CD4-positive, alpha-beta T cell treated with Interleukin-4 for 1 hour (primary cell): ENCODE measurements at regions not wholly inside any gene's neighbourhood (a gene's known extent, or its start where the extent isn't known, plus 50 kb on each side); places are given as distances from the start of the nearest gene placed in this dataset.
"Not testable (repeated sequence)": the region's sequence is repeated elsewhere in the genome, so short reads cannot be mapped to it uniquely, and the experiment has no call there.

Experiments used
- DNase-seq, 2 donors: peaks; one replicate each; pipeline ENCODE4 v3.0.0-alpha.2; 2020 to 2022

DNA sequence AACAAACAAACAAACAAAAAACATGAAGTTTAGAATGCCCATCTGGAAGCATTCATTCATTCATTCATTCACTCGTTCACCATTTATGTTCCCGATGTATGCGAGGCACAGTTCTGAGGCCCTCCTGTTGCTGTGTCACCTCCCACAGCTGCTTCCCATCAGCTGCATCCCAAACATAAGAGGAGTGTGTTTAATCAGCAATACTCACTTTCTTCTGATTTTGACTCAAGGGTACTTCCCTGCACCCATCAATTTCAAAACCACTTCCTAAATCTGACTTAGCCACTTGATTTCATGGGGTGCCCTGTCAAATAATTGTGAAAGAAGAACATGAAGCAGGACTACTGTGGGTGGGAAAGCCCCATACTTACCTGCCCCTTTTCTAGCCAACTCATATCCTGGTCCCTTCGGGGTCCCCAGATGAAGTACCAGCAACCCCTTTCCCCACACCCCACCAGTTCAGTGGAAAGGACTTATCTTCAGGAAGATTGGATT is 128.0 kb upstream of the IL12B start:
- DNase-seq, result peak in 1 of 2 donors; percentile 15

GRCh38 chr5:159459132-159459627 is 128.9 kb upstream of the IL12B start:
- no peak for DNase-seq

GRCh38 chr5:159459951-159460538 is 129.8 kb upstream of the IL12B start:
- DNase-seq, result peak; percentile 10 to 22

DNA sequence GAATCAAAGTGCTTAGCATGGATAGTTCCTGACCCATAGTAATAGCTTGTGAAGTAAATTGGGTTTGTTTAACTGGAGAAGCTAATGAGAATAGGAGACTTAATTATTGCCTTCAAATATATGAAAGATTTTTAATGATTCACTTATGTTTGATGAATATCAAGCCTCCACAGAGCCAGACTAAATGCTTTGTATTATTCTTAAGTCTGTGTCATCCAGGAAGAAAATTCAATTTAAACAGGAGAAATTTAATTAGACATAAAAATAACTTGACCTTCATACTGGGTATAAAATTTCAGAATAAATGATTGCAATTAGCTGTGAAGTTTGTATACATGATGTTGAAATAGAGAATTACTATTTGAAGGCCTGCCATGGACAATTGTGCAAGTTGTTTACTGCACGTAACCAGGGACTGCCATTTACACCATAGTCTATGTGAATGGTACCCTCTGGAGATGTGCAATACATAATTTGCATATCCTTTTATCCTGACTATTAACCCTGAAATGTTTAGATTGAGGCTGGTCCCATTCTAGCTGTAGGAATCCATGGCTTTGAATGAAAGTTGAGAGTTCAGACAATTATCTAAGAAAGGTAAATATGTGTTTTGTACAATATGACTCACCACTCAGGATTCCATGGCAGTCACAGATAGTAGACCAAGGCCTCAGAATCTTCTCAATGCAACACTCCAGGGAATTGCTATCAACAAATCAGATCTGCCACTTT is 133.5 kb upstream of the IL12B start:
- no peak for DNase-seq

DNA sequence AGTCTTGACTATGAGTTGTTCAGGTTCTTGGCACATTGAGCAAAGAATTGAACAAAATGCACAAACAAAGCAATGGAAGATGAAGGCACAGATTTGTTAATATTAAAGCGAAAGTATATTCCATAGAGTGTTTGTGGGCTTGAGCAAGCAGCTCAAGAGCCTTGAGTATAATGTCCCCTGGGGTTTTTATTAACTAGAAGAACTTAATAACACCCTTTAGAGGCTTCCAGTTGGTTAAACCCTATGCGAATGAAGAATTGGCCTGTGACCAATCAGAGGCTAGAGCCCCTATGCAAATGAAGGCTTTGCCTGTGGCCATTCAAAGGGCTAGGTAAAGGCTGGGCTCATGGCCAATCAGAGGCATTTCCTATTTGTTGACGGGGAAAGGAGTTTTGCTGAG is 135.3 kb upstream of the IL12B start:
- no peak for DNase-seq

DNA sequence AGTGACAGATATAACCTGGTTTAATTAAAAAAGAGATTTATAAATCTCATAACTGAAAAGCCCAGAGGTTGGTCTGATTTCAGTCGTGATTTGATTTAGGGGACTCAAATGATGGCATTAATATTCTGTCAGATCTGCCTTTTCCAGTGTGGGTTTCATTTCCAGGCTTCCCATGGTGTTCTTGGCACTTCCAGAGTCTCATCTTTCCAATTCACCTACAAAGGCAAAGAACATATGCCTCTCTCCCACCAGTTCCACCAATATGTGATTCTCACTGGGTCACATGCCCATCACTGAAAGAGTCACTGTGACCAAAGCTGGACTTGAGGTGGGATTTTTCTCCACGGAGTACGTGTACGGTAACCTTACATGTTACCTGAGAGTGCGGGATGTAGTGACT is 137.4 kb upstream of the IL12B start:
- no peak for DNase-seq

DNA sequence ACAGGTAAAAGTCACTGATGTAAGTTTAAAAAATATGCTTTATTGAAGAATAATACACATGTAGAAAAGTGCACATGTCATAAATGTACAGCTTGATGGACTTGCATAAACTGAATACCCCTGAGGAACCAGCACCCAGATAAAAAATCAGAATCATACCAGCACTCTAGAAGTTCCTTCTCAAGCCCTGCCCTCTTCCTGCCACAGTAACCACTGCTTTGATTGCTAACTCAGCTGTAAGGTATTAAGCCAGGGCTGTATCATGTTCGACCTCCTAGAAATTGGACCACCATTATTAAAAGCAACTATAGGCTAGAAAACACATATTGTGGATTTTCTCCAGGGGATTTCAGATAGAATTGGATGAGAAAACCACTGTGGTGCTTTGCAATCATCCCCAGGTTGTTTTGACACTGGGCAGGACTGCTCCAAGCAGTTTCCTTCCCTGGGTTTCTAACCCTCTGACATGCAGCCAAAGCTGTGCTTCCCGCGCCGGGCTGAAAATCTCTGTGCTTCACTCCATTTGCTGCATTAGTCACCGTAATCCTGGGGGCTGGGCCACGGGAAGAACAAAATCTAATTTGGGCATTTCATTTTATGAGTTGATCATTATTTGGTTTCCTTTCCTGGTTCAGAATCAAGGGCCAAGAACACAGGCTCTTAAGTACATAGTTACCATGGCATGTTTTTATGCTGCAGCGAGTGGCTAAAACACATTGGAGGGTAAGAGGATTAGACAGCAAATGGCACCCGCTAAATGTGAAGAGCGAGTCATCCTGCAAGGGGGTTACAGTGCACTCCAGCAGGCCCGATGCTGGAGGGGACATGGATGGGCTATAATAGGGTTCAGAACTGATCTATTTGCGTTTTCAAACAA is 139.4 kb upstream of the IL12B start:
- peak in 1 of 2 donors; percentile 51 for DNase-seq

- DNase-seq, result no peak
Observed at GRCh38 chr5:159471904-159472303, 141.6 kb upstream of the IL12B start.

DNA sequence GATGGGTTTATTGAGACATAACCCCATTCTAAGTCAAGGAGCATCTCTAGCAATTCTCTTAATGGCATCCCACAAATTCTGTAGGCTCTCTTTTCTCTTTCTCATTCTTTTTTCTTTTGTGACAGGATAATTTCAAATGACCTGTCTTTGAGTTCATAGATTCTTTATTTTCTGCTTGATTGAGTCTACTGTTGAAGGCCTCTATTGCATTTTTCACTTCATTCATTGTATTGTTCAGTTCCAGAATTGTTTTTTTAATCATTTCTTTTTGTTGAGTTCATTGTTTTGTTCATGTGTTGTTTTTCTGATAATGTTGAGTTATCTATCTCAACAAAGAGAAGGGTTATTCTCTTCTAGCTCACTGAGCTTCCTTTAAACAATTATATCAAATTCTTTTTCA is 144.7 kb upstream of the IL12B start:
- DNase-seq, result no peak

GRCh38 chr5:159478950-159479349 is 148.7 kb upstream of the IL12B start:
- peak; percentile 12 to 39 for DNase-seq

DNA sequence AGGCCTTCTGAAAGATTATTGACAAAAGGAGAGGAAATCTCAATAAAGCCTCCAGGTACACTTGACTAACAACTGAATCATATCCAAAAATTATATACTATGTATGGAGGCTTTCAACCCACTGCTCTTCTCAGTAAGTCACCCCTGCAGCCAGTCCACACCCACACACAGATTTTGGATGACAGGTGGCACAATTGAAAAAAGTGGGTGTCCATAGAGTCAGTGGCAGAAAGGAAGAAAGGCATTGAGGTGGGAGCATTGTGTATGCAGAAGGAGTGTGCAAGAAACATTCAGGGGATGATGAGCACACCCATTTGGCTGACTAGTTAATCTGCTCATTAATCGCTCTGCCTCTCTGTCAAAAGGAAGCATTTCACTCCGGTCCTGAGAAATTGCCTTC is 150.6 kb upstream of the IL12B start:
- DNase-seq, result no peak

DNA sequence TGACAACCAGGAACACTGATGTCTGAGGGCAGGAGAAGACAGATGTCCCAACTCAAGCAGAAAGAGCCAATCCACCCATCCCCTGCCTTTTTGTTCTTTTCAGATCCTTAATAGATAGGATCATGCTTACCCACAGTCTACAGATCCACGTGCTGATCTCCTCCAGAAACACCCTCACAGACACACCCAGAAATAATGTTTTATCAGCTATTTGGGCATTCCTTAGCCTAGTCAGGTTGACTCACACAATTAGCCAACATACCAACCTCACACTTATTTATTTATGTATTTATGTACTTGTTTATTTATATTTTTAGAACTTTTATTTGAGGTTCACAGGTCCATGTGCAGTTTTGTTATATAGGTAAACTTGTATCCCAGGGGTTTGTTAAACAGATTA is 151.5 kb upstream of the IL12B start:
- DNase-seq, result no peak

DNA sequence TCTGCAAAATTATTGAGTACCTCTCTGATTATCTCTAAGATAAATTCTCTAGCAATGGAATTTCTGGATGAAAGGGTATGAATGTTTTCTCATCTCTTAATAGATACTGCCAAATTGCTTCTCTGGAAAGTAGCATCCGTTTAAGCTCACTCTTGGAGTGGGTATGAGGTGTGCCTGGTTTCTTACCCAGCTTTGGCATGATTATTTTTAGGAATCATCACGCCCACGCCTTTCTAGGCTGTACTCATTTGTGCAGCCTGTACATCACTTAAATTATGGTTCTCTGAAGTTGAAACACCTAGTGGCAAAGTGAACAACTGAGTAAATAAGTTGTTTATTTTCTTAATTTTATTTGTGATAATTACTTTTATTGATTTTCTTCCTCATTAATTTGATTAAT is 156.5 kb upstream of the IL12B start:
- DNase-seq, result no peak

DNA sequence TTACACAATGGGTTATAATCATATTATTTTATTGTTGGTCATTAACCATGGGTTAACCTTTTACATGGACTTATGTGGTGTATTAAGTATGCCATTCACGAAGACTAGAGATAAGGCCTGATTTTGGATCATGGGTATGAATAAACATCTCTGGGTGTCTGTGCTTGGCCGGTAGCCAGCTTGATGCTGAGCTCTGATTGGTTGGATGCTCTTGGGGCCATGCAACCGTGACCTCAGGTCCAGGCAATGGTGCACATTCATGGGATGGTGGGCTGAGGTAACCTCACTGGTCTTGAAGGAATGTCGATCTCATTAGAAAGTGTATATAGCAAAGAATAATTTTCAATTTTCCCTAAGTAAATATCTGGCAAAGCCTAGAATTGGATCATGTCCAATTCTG is 158.2 kb upstream of the IL12B start:
- DNase-seq, result no peak

DNA sequence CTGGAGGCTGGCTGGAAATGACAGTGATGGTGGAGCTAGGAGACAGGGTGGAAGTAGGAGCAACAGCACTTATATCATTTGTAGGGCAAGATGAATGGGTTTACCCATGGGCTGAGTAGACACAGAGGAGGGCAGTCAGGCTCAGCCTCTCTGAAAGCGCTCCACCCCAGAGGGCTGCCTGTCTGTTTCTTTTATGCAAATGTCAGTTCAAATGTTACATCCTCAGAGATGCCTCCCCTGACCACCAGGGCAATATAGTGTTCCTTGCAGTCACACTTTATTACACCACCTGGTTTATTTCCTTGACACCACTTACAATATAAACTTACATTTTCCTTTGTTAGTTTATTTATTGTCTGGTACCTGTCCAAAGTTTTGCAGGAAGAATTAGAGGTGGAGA is 159.5 kb upstream of the IL12B start:
- no peak for DNase-seq

DNA sequence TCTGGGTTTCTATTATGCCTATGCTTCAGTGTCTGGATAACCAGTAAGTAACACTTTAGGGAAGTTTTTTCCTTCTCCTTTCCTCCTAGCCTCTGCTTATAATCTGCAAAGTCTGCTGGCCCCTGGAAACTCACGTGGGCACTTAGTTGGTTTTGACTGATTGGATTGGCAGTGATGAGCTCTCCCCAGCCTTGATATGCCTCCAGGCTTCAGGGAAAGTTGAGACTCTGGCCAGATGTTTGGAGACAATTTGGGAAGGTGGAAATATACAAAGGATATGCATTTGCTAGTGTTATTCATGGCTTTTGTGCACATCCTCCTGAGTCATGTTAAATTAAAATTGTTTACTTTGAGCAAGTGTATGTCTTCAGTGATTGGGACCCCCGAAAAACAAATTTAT is 160.2 kb upstream of the IL12B start:
- DNase-seq, result no peak

DNA sequence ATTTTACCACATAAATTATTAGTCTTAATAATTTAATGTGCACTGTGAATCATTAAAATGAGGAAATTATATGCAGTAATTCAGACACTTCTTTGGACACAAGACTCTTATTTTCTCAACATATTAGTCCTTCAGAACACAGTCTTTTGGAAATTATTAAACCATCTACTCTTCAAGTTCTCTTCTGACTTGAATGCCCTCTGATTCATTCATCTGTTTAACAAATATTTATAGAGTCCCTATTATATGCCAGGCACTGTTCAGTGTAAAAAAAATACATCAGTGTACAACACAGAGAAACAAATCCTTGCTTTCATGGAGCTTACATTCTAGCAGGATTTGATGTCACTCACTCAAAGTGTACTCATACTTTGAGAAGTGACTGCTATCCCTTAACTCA is 163.4 kb upstream of the IL12B start:
- DNase-seq, result no peak

DNA sequence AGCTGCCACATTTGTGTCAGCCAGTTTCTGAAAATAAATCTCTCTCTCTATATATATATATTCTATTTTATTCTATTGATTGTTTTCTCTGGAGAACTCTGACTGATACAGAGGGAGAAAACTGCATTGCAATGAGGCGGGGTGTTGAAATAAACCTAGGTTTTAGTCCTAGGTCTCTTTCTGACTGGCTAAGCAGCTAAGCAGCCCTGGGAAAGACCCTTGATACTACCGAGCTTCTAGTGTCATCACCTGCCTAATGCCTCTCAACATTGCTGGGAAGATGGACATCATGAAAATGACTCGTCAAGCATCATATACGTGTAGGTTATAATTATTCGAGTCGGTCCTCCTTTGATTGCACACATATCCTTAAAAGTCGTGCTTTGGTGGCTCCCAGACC is 166.5 kb upstream of the IL12B start:
- no peak for DNase-seq

DNA sequence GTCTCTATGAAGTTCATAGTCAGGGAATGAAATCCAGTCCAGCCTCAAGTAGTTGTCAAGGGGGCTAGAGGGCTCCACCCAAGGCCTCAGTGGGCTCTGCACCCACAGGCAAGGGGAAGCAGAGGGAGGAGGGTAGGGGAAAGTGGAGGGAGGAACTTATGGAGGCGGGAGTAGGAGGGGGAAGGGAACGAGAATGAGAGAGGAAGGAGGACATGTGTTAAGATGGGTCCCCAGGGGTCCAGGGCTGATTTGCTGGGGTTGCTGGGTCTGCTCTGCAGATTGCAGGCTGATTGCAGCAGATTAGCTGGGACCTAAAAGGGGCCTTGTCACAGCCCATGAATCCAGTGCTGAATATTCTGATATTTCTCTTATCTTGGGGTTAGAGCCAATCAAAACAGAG is 166.9 kb upstream of the IL12B start:
- no peak for DNase-seq

GRCh38 chr5:159498630-159499029 is 168.3 kb upstream of the IL12B start:
- DNase-seq, result no peak

GRCh38 chr5:159502116-159502515 is 171.8 kb upstream of the IL12B start:
- DNase-seq, result not testable (repeated sequence)

GRCh38 chr5:159503236-159503635 is 172.9 kb upstream of the IL12B start:
- no peak for DNase-seq

- DNase-seq, result no peak
Observed at GRCh38 chr5:159504106-159504856, 174.0 kb upstream of the IL12B start.
